ENCODE measurements at regions not wholly inside any gene's neighbourhood (a gene's known extent, or its start where the extent isn't known, plus 50 kb on each side); places are given as distances from the start of the nearest gene placed in this dataset.
A peak's percentile ranks its signal among the peaks of the same experiment; 100 is the strongest.

- TF ChIP-seq CTCF (IDR thresholded peaks at IDR 0.05) = peak; percentile 48 to 82 (median 76)
- TF ChIP-seq POLR2A (IDR thresholded peaks at IDR 0.05) = no peak
Measured at GRCh38 chr20:22453244-22454080, 130.9 kb downstream of the FOXA2 start.

Data from body of pancreas (tissue), 4 donors.